SK-N-MC (cell line): ENCODE measurements at regions not wholly inside any gene's neighbourhood (a gene's known extent, or its start where the extent isn't known, plus 50 kb on each side); places are given as distances from the start of the nearest gene placed in this dataset.

ENCODE experiments used
- EZH2 ChIP-seq: fragments of 200-600 bp; sonication (generic); IDR thresholded peaks from one replicate; pipeline ENCODE4 v1.6.1; 2017; ENCODE audit warnings: antibody characterized with exemption
- POLR2AphosphoS5 ChIP-seq: IDR thresholded peaks from 2 replicates; pipeline ENCODE4 v1.6.1; 2012; ENCODE audit warnings: mild to moderate bottlenecking, low read depth, low read length, borderline replicate concordance

- no peak for TF ChIP-seq EZH2
- TF ChIP-seq POLR2AphosphoS5 = no peak
Measured at GRCh38 chr4:152176627-152177214, 359.2 kb downstream of the FBXW7 start.
